Progenitor cell of endocrine pancreas (in vitro differentiated cells): ENCODE measurements at regions not wholly inside any gene's neighbourhood (a gene's known extent, or its start where the extent isn't known, plus 50 kb on each side); places are given as distances from the start of the nearest gene placed in this dataset.

Experiments
- DNase-seq: peaks from one replicate; pipeline ENCODE4 v3.0.0; 2021; ENCODE audit warnings: low spot score; ENCODE audit not compliant: unreplicated experiment
- H3K27ac Mint-ChIP-seq: 2 replicates; pipeline ENCODE4 v1.8.0; 2021; ENCODE audit warnings: mild to moderate bottlenecking, moderate library complexity, mixed read lengths
- H3K27me3 Mint-ChIP-seq: 2 replicates; pipeline ENCODE4 v1.8.0; 2021; ENCODE audit warnings: mixed read lengths
- H3K36me3 Mint-ChIP-seq: 2 replicates; pipeline ENCODE4 v1.8.0; 2022; ENCODE audit warnings: mixed read lengths; ENCODE audit not compliant: insufficient read depth
- H3K4me1 Mint-ChIP-seq: 2 replicates; pipeline ENCODE4 v1.8.0; 2021; ENCODE audit warnings: low read depth, mixed read lengths
- H3K4me3 Mint-ChIP-seq: 2 replicates; pipeline ENCODE4 v1.8.0; 2021; ENCODE audit warnings: low read depth, mild to moderate bottlenecking, moderate library complexity, mixed read lengths
- H3K9me3 Mint-ChIP-seq: 2 replicates; pipeline ENCODE4 v1.8.0; 2021; ENCODE audit warnings: low read depth, mixed read lengths
- CTCF ChIP-seq: fragments of 200-600 bp; sonication (generic); IDR thresholded peaks from one replicate; pipeline ENCODE4 v1.5.0; 2021; ENCODE audit warnings: antibody characterized with exemption, mild to moderate bottlenecking; ENCODE audit not compliant: unreplicated experiment

- H3K9me3 Mint-ChIP-seq, result no peaks in the 10 kb centered on the region
- DNase-seq, result no peak
- no peaks in the 10 kb centered on the region for H3K4me1 Mint-ChIP-seq
- H3K27ac Mint-ChIP-seq, result no peak overlapping the region
- H3K27me3 Mint-ChIP-seq, result peaks cover 6% of the 10 kb centered on the region
- TF ChIP-seq CTCF, result no peak
- H3K4me3 Mint-ChIP-seq, result no peak overlapping the region
- H3K36me3 Mint-ChIP-seq, result no peaks in the 10 kb centered on the region
Measured at GRCh38 chr18:25787276-25787675, 303.1 kb downstream of the SS18 start.

DNA sequence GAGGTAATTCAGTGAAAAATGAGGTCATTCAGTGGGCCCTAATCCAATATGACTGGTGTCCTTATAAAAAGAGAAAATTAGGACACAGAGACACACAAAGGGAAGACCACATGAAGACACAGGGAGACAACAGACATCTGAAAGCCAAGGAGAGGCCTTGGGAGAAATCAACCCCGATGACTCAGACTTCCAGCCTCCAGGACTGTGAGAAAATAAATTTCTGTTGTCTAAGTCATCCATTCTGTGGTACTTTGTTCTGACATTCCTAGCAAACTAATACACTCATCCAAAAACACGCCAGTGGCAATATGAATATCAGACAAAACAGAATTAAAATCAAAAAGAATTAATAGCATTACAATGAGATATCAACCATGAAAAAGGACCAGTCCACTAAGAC, 303.7 kb downstream of the SS18 start:
- no peaks in the 10 kb centered on the region for H3K36me3 Mint-ChIP-seq
- no peaks in the 10 kb centered on the region for H3K4me1 Mint-ChIP-seq
- peaks cover 6% of the 10 kb centered on the region for H3K27me3 Mint-ChIP-seq
- H3K9me3 Mint-ChIP-seq, result no peaks in the 10 kb centered on the region
- no peak overlapping the region for H3K4me3 Mint-ChIP-seq
- no peak overlapping the region for H3K27ac Mint-ChIP-seq
- no peak for DNase-seq
- no peak for TF ChIP-seq CTCF

- peaks cover 3% of the 10 kb centered on the region for H3K27me3 Mint-ChIP-seq
- DNase-seq, result no peak
- no peak for TF ChIP-seq CTCF
- H3K4me1 Mint-ChIP-seq, result no peaks in the 10 kb centered on the region
- H3K9me3 Mint-ChIP-seq, result peaks cover 3% of the 10 kb centered on the region
- no peaks in the 10 kb centered on the region for H3K36me3 Mint-ChIP-seq
- H3K4me3 Mint-ChIP-seq, result no peak overlapping the region
- no peak overlapping the region for H3K27ac Mint-ChIP-seq
Measured at GRCh38 chr18:25780105-25780504, 310.3 kb downstream of the SS18 start.

- H3K36me3 Mint-ChIP-seq, result no peaks in the 10 kb centered on the region
Measured at GRCh38 chr18:25771796-25772195, 318.6 kb downstream of the SS18 start.

DNA sequence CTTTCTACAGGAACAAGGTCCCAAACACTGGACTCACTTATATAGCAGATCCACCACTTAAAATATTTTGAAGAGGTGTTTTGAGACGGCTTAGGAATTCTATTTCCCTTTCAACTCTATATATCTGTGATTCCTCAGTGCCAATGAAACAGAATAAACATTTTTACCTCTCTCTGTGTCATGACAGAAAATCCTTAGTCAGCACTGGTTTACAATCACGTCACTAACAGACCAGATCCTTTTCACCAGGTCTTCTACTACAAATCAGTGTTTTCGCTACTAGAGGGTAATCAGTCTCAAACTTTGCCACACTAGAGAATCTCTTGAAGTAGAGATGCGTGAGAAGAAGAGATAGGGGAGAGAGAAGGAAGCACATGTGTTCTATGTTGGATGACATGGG, 325.6 kb downstream of the SS18 start:
- Mint-ChIP-seq H3K9me3 (no peaks in the 10 kb centered on the region), H3K4me1 (no peaks in the 10 kb centered on the region), H3K27ac (no peak overlapping the region), H3K4me3 (no peak overlapping the region), H3K27me3 (peaks cover 2% of the 10 kb centered on the region), H3K36me3 (no peaks in the 10 kb centered on the region)
- no peak for DNase-seq
- TF ChIP-seq CTCF, result no peak

More at GRCh38 chr18:25771796-25772195, 318.6 kb downstream of the SS18 start:
- no peak for TF ChIP-seq CTCF
- no peak for DNase-seq
- Mint-ChIP-seq H3K27ac (no peak overlapping the region), H3K9me3 (peaks cover 3% of the 10 kb centered on the region), H3K4me1 (no peaks in the 10 kb centered on the region), H3K4me3 (no peak overlapping the region), H3K27me3 (peaks cover 3% of the 10 kb centered on the region)
